ENCODE measurements at regions not wholly inside any gene's neighbourhood (a gene's known extent, or its start where the extent isn't known, plus 50 kb on each side); places are given as distances from the start of the nearest gene placed in this dataset.

GRCh38 chr2:58976375-58977071 is 735.4 kb upstream of the FANCL start (continued):
- TF ChIP-seq GLIS3 (CRISPR knock-in tag; IDR thresholded peaks at IDR 0.05) = no peak
- no peak for TF ChIP-seq ZFP30 (CRISPR knock-in tag; IDR thresholded peaks at IDR 0.05)
- no peak for TF ChIP-seq TCF4 (CRISPR knock-in tag; IDR thresholded peaks at IDR 0.05; ENCODE audit: borderline replicate concordance)

- TF ChIP-seq ZNF70 (CRISPR knock-in tag; IDR thresholded peaks at IDR 0.05) (no peak), POU6F1 (CRISPR knock-in tag; IDR thresholded peaks at IDR 0.05; ENCODE audit: borderline replicate concordance, low read depth) (no peak), ZC3H10 (CRISPR knock-in tag; IDR thresholded peaks at IDR 0.05) (no peak), BACH2 (CRISPR knock-in tag; IDR thresholded peaks at IDR 0.05; ENCODE audit: borderline replicate concordance) (no peak), RARB (CRISPR knock-in tag; IDR thresholded peaks at IDR 0.05) (no peak), CSDC2 (CRISPR knock-in tag; IDR thresholded peaks at IDR 0.05) (no peak), PPARA (CRISPR knock-in tag; IDR thresholded peaks at IDR 0.05; ENCODE audit: borderline replicate concordance) (no peak), PATZ1 (CRISPR knock-in tag; IDR thresholded peaks at IDR 0.05; ENCODE audit: borderline replicate concordance) (no peak)
- no peak for ATAC-seq
These were observed 733.8 kb upstream of the FANCL start for GRCh38 chr2:58974881-58975280.

GRCh38 chr2:58974426-58974825 is 733.3 kb upstream of the FANCL start:
- TF ChIP-seq ZC3H10 (CRISPR knock-in tag; IDR thresholded peaks at IDR 0.05) (no peak), CREB5 (CRISPR knock-in tag; IDR thresholded peaks at IDR 0.05; ENCODE audit: low read depth) (0 out of 2 replicates have a peak, but pooled peaks have one; percentile 0)
- no peak for ATAC-seq

GRCh38 chr2:58973811-58974281 is 732.7 kb upstream of the FANCL start:
- TF ChIP-seq TCF4 (CRISPR knock-in tag; IDR thresholded peaks at IDR 0.05; ENCODE audit: borderline replicate concordance) (peak; percentile 28; the same call in 1 of the 2 replicates), ESRRG (CRISPR knock-in tag; IDR thresholded peaks at IDR 0.05) (no peak), ZFP30 (CRISPR knock-in tag; IDR thresholded peaks at IDR 0.05) (no peak), ISL1 (CRISPR knock-in tag; IDR thresholded peaks at IDR 0.05) (peak; percentile 97), OSR1 (CRISPR knock-in tag; IDR thresholded peaks at IDR 0.05) (no peak)
- ATAC-seq = no peak

- no peak for TF ChIP-seq ZNF8 (CRISPR knock-in tag; IDR thresholded peaks at IDR 0.05)
- peak; percentile 92 for TF ChIP-seq TCF4 (CRISPR knock-in tag; IDR thresholded peaks at IDR 0.05; ENCODE audit: borderline replicate concordance)
- no peak for TF ChIP-seq POU6F1 (CRISPR knock-in tag; IDR thresholded peaks at IDR 0.05; ENCODE audit: borderline replicate concordance, low read depth)
- TF ChIP-seq ESRRG (CRISPR knock-in tag; IDR thresholded peaks at IDR 0.05) = no peak
- TF ChIP-seq BACH2 (CRISPR knock-in tag; IDR thresholded peaks at IDR 0.05; ENCODE audit: borderline replicate concordance) = no peak
- TF ChIP-seq CREB5 (CRISPR knock-in tag; IDR thresholded peaks at IDR 0.05; ENCODE audit: low read depth) = no peak
- TF ChIP-seq ZNF70 (CRISPR knock-in tag; IDR thresholded peaks at IDR 0.05) = no peak
- TF ChIP-seq TSHZ2 (CRISPR knock-in tag; IDR thresholded peaks at IDR 0.05) = peak; percentile 58; the same call in 1 of the 2 replicates
- no peak for TF ChIP-seq ZC3H10 (CRISPR knock-in tag; IDR thresholded peaks at IDR 0.05)
- TF ChIP-seq ISL1 (CRISPR knock-in tag; IDR thresholded peaks at IDR 0.05) = no peak
- no peak for TF ChIP-seq ZNF565 (CRISPR knock-in tag; conservative IDR thresholded peaks at IDR 0.05; ENCODE audit: low read depth)
- TF ChIP-seq ZFP30 (CRISPR knock-in tag; IDR thresholded peaks at IDR 0.05) = no peak
These were observed 731.6 kb upstream of the FANCL start for GRCh38 chr2:58972737-58973136.

More at GRCh38 chr2:58972737-58973136, 731.6 kb upstream of the FANCL start:
- ATAC-seq = no peak
